Muscle of back (tissue), 3 donors: ENCODE measurements at regions not wholly inside any gene's neighbourhood (a gene's known extent, or its start where the extent isn't known, plus 50 kb on each side); places are given as distances from the start of the nearest gene placed in this dataset.
"Not testable (repeated sequence)": the region's sequence is repeated elsewhere in the genome, so short reads cannot be mapped to it uniquely, and the experiment has no call there.

Source experiments
- DNase-seq, 3 donors: peaks; one replicate each; pipeline versions ENCODE4 v3.0.0 to v3.0.0-alpha.2; 2013

GRCh38 chr6:159642995-159643394 is 50.0 kb downstream of the SOD2 start:
- no peak for DNase-seq

GRCh38 chr6:159642481-159642880 is 50.6 kb downstream of the SOD2 start:
- DNase-seq = peak; percentile 71 to 89 (median 84)

GRCh38 chr6:159640722-159641482 is 52.1 kb downstream of the SOD2 start:
- DNase-seq = no peak

GRCh38 chr6:159640322-159640721 is 52.7 kb downstream of the SOD2 start:
- DNase-seq = peak in 1 of 3 donors; percentile 42

GRCh38 chr6:159639721-159640120 is 53.3 kb downstream of the SOD2 start:
- DNase-seq = peak in 1 of 3 donors; percentile 63

- no peak for DNase-seq
These were observed 59.8 kb downstream of the SOD2 start for GRCh38 chr6:159633196-159633595.

- DNase-seq = peak in 1 of 3 donors; percentile 50
These were observed 61.2 kb downstream of the SOD2 start for GRCh38 chr6:159631886-159632285.

- DNase-seq = peak in 1 of 3 donors; percentile 76
These were observed 65.1 kb downstream of the SOD2 start for GRCh38 chr6:159627939-159628338.

- not testable (repeated sequence) for DNase-seq
These were observed 66.5 kb downstream of the SOD2 start for GRCh38 chr6:159626506-159626905.

GRCh38 chr6:159623156-159623555 is 69.9 kb downstream of the SOD2 start:
- no peak for DNase-seq

GRCh38 chr6:159620947-159621346 is 72.1 kb downstream of the SOD2 start:
- no peak for DNase-seq

- DNase-seq = no peak
These were observed 75.6 kb downstream of the SOD2 start for GRCh38 chr6:159617444-159617843.

- DNase-seq = peak in 1 of 3 donors; percentile 14
These were observed 76.6 kb downstream of the SOD2 start for GRCh38 chr6:159616456-159616855.

- DNase-seq = peak in 1 of 3 donors; percentile 36
These were observed 77.1 kb downstream of the SOD2 start for GRCh38 chr6:159615918-159616317.

- no peak for DNase-seq
These were observed 82.2 kb downstream of the SOD2 start for GRCh38 chr6:159610881-159611280.

GRCh38 chr6:159609652-159610178 is 83.3 kb downstream of the SOD2 start:
- DNase-seq = peak; percentile 54 to 91 (median 85)

GRCh38 chr6:159608961-159609651 is 83.9 kb downstream of the SOD2 start:
- DNase-seq = peak in 1 of 3 donors; percentile 75

GRCh38 chr6:159606786-159607185 is 86.3 kb downstream of the SOD2 start:
- DNase-seq = no peak

GRCh38 chr6:159604443-159604956 is 88.5 kb downstream of the SOD2 start:
- no peak for DNase-seq

- DNase-seq = peak in 2 of 3 donors; percentile 74 to 84
These were observed 90.5 kb downstream of the SOD2 start for GRCh38 chr6:159602431-159603041.

- no peak for DNase-seq
These were observed 91.8 kb downstream of the SOD2 start for GRCh38 chr6:159601211-159601610.

GRCh38 chr6:159595173-159595572 is 97.9 kb downstream of the SOD2 start:
- DNase-seq = no peak
